Neutrophil (primary cell): ENCODE measurements at regions not wholly inside any gene's neighbourhood (a gene's known extent, or its start where the extent isn't known, plus 50 kb on each side); places are given as distances from the start of the nearest gene placed in this dataset.

Experiments
- H3K27ac ChIP-seq: fragments of 200-600 bp; sonication (generic); 2 replicates; pipeline ENCODE4 v1.5.1; 2016; ENCODE audit warnings: mild to moderate bottlenecking, moderate library complexity
- H3K27me3 ChIP-seq: fragments of 200-600 bp; sonication (generic); 2 replicates; pipeline ENCODE4 v1.6.0; 2016; ENCODE audit warnings: mild to moderate bottlenecking
- H3K36me3 ChIP-seq: fragments of 200-600 bp; sonication (generic); 2 replicates; pipeline ENCODE4 v1.5.1; 2017
- H3K4me1 ChIP-seq, 2 experiments: fragments of 200-600 bp in 1 of 2; sonication (generic) in 1 of 2; 1 replicate in 1 of 2; 2 replicates in 1 of 2; pipeline versions ENCODE4 v1.5.1 to v1.6.1; 2013 to 2016; ENCODE audit warnings: low read depth in 1 of 2, low read length in 1 of 2, mild to moderate bottlenecking in 1 of 2, moderate library complexity in 1 of 2; ENCODE audit not compliant: control insufficient read depth in 1 of 2, insufficient read depth in 1 of 2
- H3K4me3 ChIP-seq, 2 experiments: fragments of 200-600 bp in 1 of 2; sonication (generic) in 1 of 2; 1 replicate in 1 of 2; 2 replicates in 1 of 2; pipeline ENCODE4 v1.5.1; 2013 to 2016; ENCODE audit warnings: low read depth in 1 of 2, low read length in 1 of 2, mild to moderate bottlenecking in 1 of 2, moderate library complexity in 1 of 2
- H3K9me3 ChIP-seq: fragments of 200-600 bp; sonication (generic); 2 replicates; pipeline ENCODE4 v1.5.1; 2016
- CTCF ChIP-seq: fragments of 200-600 bp; sonication (generic); IDR thresholded peaks from 2 replicates; pipeline ENCODE4 v1.5.1; 2016; ENCODE audit warnings: antibody characterized with exemption

- no peaks in the 10 kb centered on the region for H3K36me3 ChIP-seq
- H3K4me3 ChIP-seq: no peak overlapping the region
- H3K9me3 ChIP-seq: no peaks in the 10 kb centered on the region
- TF ChIP-seq CTCF: no peak
- no peak overlapping the region for H3K27ac ChIP-seq
- H3K4me1 ChIP-seq: no peaks in the 10 kb centered on the region
- no peaks in the 10 kb centered on the region for H3K27me3 ChIP-seq
Measured at GRCh38 chr4:84100071-84100470, 399.0 kb downstream of the NKX6-1 start.

- Histone ChIP-seq H3K27ac (no peak overlapping the region), H3K27me3 (no peaks in the 10 kb centered on the region), H3K4me3 (no peak overlapping the region), H3K4me1 (no peaks in the 10 kb centered on the region), H3K9me3 (no peaks in the 10 kb centered on the region), H3K36me3 (no peaks in the 10 kb centered on the region)
- TF ChIP-seq CTCF: no peak
Measured at GRCh38 chr4:84099599-84099998, 399.5 kb downstream of the NKX6-1 start.

GRCh38 chr4:84091266-84091665, 407.8 kb downstream of the NKX6-1 start:
- H3K27me3 ChIP-seq: no peaks in the 10 kb centered on the region
- no peaks in the 10 kb centered on the region for H3K9me3 ChIP-seq
- H3K4me1 ChIP-seq: no peaks in the 10 kb centered on the region
- no peak overlapping the region for H3K27ac ChIP-seq
- H3K36me3 ChIP-seq: no peaks in the 10 kb centered on the region
- TF ChIP-seq CTCF: no peak
- H3K4me3 ChIP-seq: no peak overlapping the region

GRCh38 chr4:84089652-84090437, 409.2 kb downstream of the NKX6-1 start:
- Histone ChIP-seq H3K27ac (no peak overlapping the region), H3K36me3 (no peaks in the 10 kb centered on the region), H3K4me3 (no peak overlapping the region), H3K27me3 (no peaks in the 10 kb centered on the region), H3K9me3 (no peaks in the 10 kb centered on the region), H3K4me1 (no peaks in the 10 kb centered on the region)
- TF ChIP-seq CTCF: no peak

GRCh38 chr4:84085986-84086385, 413.1 kb downstream of the NKX6-1 start:
- Histone ChIP-seq H3K4me3 (no peak overlapping the region), H3K4me1 (no peaks in the 10 kb centered on the region), H3K27ac (no peak overlapping the region), H3K36me3 (no peaks in the 10 kb centered on the region), H3K9me3 (no peaks in the 10 kb centered on the region), H3K27me3 (no peaks in the 10 kb centered on the region)
- no peak for TF ChIP-seq CTCF
